Esophagus mucosa (tissue), 1 donor: ENCODE measurements at regions not wholly inside any gene's neighbourhood (a gene's known extent, or its start where the extent isn't known, plus 50 kb on each side); places are given as distances from the start of the nearest gene placed in this dataset.
"Not testable (repeated sequence)": the region's sequence is repeated elsewhere in the genome, so short reads cannot be mapped to it uniquely, and the experiment has no call there.

ENCODE experiments used
- ATAC-seq: fragments of 200-7000 bp; cut with Tn5 transposase; one replicate; pipeline ENCODE4 v1.9.1; 2020
- donor health status: DM: yes; HTN: yes; CAD: no.

- no peak for ATAC-seq
Measured at GRCh38 chr3:153442799-153443487, 280.9 kb downstream of the RAP2B start.

- ATAC-seq, result no peak
Measured at GRCh38 chr3:153443961-153444360, 281.9 kb downstream of the RAP2B start.

- ATAC-seq, result no peak
Measured at GRCh38 chr3:153445817-153446216, 283.8 kb downstream of the RAP2B start.

GRCh38 chr3:153448151-153448829 is 286.3 kb downstream of the RAP2B start:
- no peak for ATAC-seq

- no peak for ATAC-seq
Measured at GRCh38 chr3:153456833-153457545, 295.0 kb downstream of the RAP2B start.

- no peak for ATAC-seq
Measured at GRCh38 chr3:153458881-153459280, 296.9 kb downstream of the RAP2B start.

DNA sequence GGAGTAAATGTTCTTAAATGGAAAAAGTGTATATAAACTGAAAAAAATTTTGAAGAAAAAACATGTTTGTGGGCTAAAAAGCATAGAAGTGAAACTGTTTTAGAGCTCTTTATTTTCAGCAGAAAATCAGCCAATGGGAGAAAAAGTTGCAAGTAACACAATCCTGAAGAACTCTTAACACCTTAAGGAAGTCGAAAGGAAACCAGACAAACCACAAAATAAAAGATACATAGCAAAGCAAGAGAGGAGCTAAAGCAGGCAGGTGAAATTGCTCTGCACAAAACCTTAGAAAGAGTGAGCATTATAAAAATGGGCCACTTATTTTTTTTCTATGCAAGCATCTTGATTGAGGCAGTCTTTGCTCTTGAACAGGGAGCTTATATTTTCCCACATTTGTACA is 300.5 kb downstream of the RAP2B start:
- no peak for ATAC-seq

DNA sequence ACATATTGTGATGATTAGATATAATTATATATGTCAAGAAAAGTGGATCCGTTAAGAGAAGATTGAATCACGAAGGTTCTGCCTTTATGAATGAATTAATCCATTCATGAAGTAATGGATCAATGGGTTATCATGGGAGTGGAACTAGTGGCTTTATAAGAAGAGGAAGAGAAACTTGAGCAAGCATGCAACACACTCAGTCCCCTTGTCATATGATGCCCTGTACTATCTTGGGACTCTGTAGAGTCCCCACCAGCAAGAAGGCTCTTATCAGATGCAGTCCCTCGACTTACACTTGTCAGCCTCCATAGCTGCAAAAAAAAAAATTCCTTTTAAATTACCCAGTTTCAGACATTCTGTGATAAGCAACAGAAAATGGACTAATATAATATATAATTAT is 301.9 kb downstream of the RAP2B start:
- no peak for ATAC-seq

GRCh38 chr3:153469162-153469561 is 307.1 kb downstream of the RAP2B start:
- peak; percentile 59 for ATAC-seq

GRCh38 chr3:153484842-153485241 is 322.8 kb downstream of the RAP2B start:
- ATAC-seq, result no peak

DNA sequence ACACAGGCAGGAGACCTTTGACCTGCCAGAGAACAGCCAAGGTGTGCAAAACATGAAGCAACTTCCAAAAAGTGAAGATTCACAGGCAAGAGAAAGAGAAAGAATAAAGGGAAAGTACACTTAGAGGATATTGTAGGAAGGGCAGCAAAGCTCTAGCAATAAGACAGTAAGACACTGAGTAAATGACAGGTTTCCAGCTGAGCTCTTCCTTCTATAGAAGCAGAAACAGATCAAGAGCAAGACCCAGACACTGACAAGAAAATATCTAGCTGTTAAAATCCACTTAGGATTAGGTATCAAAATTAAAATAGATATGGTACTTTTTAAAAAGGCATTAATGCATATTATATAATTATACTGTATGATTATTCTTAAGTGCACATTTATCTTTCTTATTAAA is 333.4 kb downstream of the RAP2B start:
- no peak for ATAC-seq

GRCh38 chr3:153502682-153503081 is 340.7 kb downstream of the RAP2B start:
- no peak for ATAC-seq

DNA sequence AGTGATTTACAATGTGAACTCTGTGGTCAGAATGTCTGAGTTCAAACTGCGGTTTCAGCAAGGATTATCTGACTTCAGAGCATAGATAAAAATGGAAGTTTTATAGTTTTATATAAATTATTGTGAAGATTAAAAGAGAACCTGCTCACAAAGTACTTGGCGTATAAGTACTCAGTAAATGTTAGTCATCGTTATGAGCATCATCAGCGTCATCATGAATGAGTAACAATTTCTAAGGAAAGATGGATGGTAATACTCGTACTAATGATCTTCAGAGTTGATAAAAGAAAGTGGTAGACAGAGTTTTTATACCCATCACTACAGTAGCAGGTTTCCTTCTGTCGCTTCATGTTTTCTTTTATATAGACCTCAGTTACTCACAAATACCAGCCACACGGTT is 341.8 kb downstream of the RAP2B start:
- peak; percentile 70 for ATAC-seq

DNA sequence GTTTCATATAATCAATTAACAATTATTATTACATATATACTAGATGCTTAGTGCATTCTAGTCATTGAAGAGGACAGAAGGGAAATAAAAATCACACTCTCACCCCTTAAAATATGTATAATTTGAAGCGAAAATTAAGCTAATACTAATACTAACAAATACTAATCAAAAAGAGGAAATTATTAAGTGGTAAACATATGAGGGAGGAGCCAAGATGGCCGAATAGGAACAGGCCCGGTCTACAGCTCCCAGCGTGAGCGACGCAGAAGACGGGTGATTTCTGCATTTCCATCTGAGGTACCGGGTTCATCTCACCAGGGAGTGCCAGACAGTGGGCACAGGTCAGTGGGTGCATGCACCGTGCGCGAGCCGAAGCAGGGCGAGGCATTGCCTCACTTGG is 344.2 kb downstream of the RAP2B start:
- ATAC-seq, result not testable (repeated sequence)

DNA sequence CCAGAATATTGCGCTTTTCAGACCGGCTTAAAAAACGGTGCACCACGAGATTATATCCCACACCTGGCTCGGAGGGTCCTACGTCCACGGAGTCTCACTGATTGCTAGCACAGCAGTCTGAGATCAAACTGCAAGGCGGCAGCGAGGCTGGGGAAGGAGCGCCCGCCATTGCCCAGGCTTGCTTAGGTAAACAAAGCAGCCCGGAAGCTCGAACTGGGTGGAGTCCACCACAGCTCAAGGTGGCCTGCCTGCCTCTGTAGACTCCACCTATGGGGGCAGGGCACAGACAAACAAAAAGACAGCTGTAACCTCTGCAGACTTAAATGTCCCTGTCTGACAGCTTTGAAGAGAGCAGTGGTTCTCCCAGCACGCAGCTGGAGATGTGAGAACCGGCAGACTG is 344.7 kb downstream of the RAP2B start:
- ATAC-seq, result not testable (repeated sequence)

DNA sequence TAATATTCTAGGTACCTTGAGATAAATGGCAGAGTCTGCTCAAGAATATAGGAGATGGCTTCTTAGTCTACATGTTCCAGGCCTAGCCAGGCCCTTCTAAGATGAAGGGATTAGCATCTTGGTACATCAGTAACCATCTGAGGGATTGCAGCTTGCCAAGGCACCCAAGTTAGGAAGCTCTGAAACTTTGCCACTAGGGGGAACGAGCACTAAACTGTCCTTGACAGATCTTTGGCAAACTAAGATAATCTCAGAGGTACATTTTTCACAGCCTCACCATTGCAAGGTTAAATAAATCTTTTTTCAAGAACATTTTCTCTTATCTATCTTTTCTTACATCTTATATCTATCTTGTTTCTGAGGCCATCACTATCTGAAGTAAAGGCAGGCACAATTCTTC is 351.2 kb downstream of the RAP2B start:
- no peak for ATAC-seq

GRCh38 chr3:153528473-153528872 is 366.4 kb downstream of the RAP2B start:
- ATAC-seq, result no peak

- ATAC-seq, result no peak
Measured at GRCh38 chr3:153539263-153539662, 377.2 kb downstream of the RAP2B start.

DNA sequence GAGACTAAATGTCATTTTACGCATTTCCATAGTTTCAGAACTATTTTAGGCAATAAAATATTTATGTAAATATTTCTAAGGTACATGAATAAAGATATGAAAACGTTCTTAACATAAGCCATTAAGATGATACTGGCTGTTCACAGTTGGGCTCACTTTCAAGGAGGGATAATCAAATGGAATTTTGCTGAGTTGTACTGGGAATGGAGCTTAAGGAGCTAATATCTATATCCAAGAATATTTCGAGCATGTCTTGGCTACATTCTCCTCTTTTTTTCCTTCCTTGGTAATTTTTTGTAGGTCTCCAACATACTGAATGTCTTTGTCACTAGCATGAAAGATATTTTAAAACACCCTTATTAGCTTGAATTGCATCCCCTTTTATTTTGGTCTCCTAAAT is 383.4 kb downstream of the RAP2B start:
- ATAC-seq, result no peak

- no peak for ATAC-seq
Measured at GRCh38 chr3:153547970-153548369, 385.9 kb downstream of the RAP2B start.

DNA sequence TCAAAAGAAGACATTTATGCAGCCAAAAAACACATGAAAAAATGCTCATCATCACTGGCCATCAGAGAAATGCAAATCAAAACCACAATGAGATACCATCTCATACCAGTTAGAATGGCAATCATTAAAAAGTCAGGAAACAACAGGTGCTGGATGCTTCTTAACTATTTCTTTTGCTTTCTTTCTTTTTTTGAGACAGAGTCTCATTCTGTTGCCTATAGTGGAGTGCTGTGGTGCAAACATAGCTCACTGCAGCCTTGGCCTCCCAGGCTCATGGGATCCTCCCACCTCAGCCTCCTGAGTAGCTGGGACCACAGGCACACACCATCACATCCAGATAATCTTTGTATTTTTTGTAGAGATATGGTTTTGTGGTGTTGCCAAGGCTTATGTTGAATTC is 387.7 kb downstream of the RAP2B start:
- not testable (repeated sequence) for ATAC-seq

DNA sequence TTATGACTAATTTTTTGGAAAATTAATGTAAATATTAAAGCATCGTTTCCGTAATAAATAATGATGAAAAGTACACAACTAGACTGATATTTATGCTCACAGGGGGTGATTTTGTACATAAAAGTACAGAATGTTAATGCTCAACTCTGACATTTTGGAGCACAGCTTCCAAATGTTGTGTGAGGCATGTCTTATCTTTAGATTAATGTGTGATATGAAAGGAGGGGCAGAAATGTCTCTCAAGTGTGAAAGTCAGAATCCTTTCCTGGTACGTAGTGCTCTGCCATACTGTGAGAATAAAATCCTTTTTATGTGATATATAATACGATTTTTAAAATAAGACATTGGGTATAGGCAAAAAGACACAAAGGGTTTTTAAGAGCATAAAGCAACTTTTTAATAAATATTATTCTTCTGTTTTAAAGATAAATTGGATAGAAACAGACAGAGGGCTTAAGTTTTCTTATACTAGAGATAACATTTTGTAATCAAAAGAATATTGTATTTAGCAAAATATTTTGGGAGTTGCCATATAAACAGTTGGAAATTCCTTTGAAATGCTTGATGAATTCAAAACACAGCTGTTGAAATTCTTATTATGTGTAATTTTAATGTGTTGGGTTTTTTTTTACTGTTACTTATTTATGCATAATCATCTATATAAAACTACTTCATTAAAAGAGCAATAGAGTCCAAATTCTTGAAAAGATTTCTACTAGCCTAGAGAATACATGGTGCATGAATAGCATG is 389.7 kb downstream of the RAP2B start:
- no peak for ATAC-seq
